Midbrain (tissue), 1 donor: ENCODE measurements at regions not wholly inside any gene's neighbourhood (a gene's known extent, or its start where the extent isn't known, plus 50 kb on each side); places are given as distances from the start of the nearest gene placed in this dataset.
A peak's percentile ranks its signal among the peaks of the same experiment; 100 is the strongest.

Experiments used
- DNase-seq: peaks from one replicate; lab custom pipeline; 2025; lab: John Stamatoyannopoulos, UW

GRCh38 chr6:170483413-170483812 is 69.7 kb downstream of the PSMB1 start:
- no peak for DNase-seq

GRCh38 chr6:170480050-170480692 is 72.9 kb downstream of the PSMB1 start:
- DNase-seq: peak; percentile 49

- no peak for DNase-seq
These were observed 76.7 kb downstream of the PSMB1 start for GRCh38 chr6:170476360-170476759.

- no peak for DNase-seq
These were observed 78.0 kb downstream of the PSMB1 start for GRCh38 chr6:170475118-170475517.

- no peak for DNase-seq
These were observed 79.3 kb downstream of the PSMB1 start for GRCh38 chr6:170473801-170474200.

- DNase-seq: no peak
These were observed 79.8 kb downstream of the PSMB1 start for GRCh38 chr6:170473301-170473717.

GRCh38 chr6:170471491-170471890 is 81.6 kb downstream of the PSMB1 start:
- no peak for DNase-seq

- DNase-seq: no peak
These were observed 82.4 kb downstream of the PSMB1 start for GRCh38 chr6:170470734-170471133.

GRCh38 chr6:170464524-170464979 is 88.6 kb downstream of the PSMB1 start:
- DNase-seq: no peak

GRCh38 chr6:170464080-170464479 is 89.0 kb downstream of the PSMB1 start:
- DNase-seq: no peak

GRCh38 chr6:170463101-170463721 is 89.9 kb downstream of the PSMB1 start:
- DNase-seq: no peak

- no peak for DNase-seq
These were observed 90.6 kb downstream of the PSMB1 start for GRCh38 chr6:170462366-170463020.

- no peak for DNase-seq
These were observed 91.3 kb downstream of the PSMB1 start for GRCh38 chr6:170461556-170462365.

- DNase-seq: no peak
These were observed 92.0 kb downstream of the PSMB1 start for GRCh38 chr6:170461111-170461510.

- no peak for DNase-seq
These were observed 92.5 kb downstream of the PSMB1 start for GRCh38 chr6:170460641-170461040.

- DNase-seq: no peak
These were observed 93.7 kb downstream of the PSMB1 start for GRCh38 chr6:170459451-170459850.

GRCh38 chr6:170456886-170457698 is 96.0 kb downstream of the PSMB1 start:
- no peak for DNase-seq
